Smooth muscle cell (in vitro differentiated cells): ENCODE measurements at regions not wholly inside any gene's neighbourhood (a gene's known extent, or its start where the extent isn't known, plus 50 kb on each side); places are given as distances from the start of the nearest gene placed in this dataset.

Experiments used
- DNase-seq: peaks from one replicate; lab custom pipeline; 2025; ENCODE audit not compliant: unreplicated experiment; lab: John Stamatoyannopoulos, UW
- H2AFZ ChIP-seq: fragments of 200-600 bp; sonication (generic); 2 replicates; pipeline ENCODE4 v1.6.0; 2016; ENCODE audit warnings: antibody characterized with exemption, low read depth, mild to moderate bottlenecking
- H3F3A ChIP-seq: fragments of 200-600 bp; sonication (generic); 2 replicates; pipeline ENCODE4 v1.6.0; 2017; ENCODE audit warnings: antibody characterized with exemption, low read depth
- H3K27ac ChIP-seq: fragments of 200-600 bp; sonication (generic); 2 replicates; pipeline ENCODE4 v1.5.1; 2016; ENCODE audit warnings: low read depth, mild to moderate bottlenecking
- H3K27me3 ChIP-seq: fragments of 200-600 bp; sonication (generic); 2 replicates; pipeline ENCODE4 v1.6.1; 2016; ENCODE audit warnings: low read depth, mild to moderate bottlenecking
- H3K36me3 ChIP-seq: fragments of 200-600 bp; sonication (generic); 2 replicates; pipeline ENCODE4 v1.5.1; 2016; ENCODE audit warnings: low read depth
- H3K4me1 ChIP-seq: fragments of 200-600 bp; sonication (generic); 2 replicates; pipeline ENCODE4 v1.5.1; 2016; ENCODE audit warnings: low read depth
- H3K4me2 ChIP-seq: fragments of 200-600 bp; sonication (generic); 2 replicates; pipeline ENCODE4 v1.6.0; 2016; ENCODE audit warnings: mild to moderate bottlenecking
- H3K4me3 ChIP-seq: fragments of 200-600 bp; sonication (generic); 2 replicates; pipeline ENCODE4 v1.5.1; 2016; ENCODE audit warnings: mild to moderate bottlenecking
- H3K79me2 ChIP-seq: fragments of 200-600 bp; sonication (generic); 2 replicates; pipeline ENCODE4 v1.6.0; 2016; ENCODE audit warnings: low read depth, mild to moderate bottlenecking
- H3K9ac ChIP-seq: fragments of 200-600 bp; sonication (generic); 2 replicates; pipeline ENCODE4 v1.6.0; 2016; ENCODE audit warnings: low read depth
- H3K9me3 ChIP-seq: fragments of 200-600 bp; sonication (generic); replicated peaks from 2 replicates; pipeline ENCODE4 v1.5.1; 2016; ENCODE audit warnings: low read depth
- H4K20me1 ChIP-seq: fragments of 200-600 bp; sonication (generic); 2 replicates; pipeline ENCODE4 v1.6.0; 2016; ENCODE audit warnings: low read depth
- WGBS: methylation state at CpG from one replicate; pipeline ENCODE4 v1.1.7; 2016; ENCODE audit warnings: low lambda C conversion rate; 5-methylcytosine and 5-hydroxymethylcytosine counted together
- TF ChIP-seq, protein P1 (sequence below): fragments of 200-600 bp; sonication (generic); IDR thresholded peaks from 2 replicates; pipeline ENCODE4 v1.5.1; 2017; ENCODE audit warnings: borderline replicate concordance, mild to moderate bottlenecking, antibody characterized with exemption; ENCODE audit not compliant: insufficient read depth, poor library complexity, severe bottlenecking

DNA sequence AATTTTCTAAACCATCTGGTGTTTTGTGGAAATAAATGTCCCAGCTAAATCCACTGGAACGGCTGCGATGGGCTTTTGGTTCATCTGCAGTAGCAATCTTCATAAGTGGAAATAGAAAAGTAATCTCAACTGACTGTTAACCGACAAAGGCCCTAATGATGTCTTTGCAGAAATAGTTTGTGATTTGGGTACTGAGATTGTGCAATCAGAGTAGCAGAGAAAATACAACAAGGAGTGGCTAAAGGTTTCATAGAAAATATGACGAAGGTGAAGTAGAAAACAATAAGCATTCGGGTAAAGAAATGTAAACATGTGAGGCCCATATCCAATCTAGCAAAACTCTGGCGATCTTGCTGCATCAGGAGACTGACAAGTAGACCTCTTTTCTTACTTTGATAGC lies 262.6 kb upstream of the MCTP2 start:
- no peaks in the 10 kb centered on the region for H3F3A ChIP-seq
- no peaks in the 10 kb centered on the region for H3K4me1 ChIP-seq
- H4K20me1 ChIP-seq: no peaks in the 10 kb centered on the region
- DNase-seq: no peak
- WGBS: 87% methylated on average over 6 of the region's 6 CpGs
- no peaks in the 10 kb centered on the region for H3K36me3 ChIP-seq
- H3K9ac ChIP-seq: no peak overlapping the region
- H3K9me3 ChIP-seq: no peaks in the 10 kb centered on the region
- TF ChIP-seq, protein P1, sequence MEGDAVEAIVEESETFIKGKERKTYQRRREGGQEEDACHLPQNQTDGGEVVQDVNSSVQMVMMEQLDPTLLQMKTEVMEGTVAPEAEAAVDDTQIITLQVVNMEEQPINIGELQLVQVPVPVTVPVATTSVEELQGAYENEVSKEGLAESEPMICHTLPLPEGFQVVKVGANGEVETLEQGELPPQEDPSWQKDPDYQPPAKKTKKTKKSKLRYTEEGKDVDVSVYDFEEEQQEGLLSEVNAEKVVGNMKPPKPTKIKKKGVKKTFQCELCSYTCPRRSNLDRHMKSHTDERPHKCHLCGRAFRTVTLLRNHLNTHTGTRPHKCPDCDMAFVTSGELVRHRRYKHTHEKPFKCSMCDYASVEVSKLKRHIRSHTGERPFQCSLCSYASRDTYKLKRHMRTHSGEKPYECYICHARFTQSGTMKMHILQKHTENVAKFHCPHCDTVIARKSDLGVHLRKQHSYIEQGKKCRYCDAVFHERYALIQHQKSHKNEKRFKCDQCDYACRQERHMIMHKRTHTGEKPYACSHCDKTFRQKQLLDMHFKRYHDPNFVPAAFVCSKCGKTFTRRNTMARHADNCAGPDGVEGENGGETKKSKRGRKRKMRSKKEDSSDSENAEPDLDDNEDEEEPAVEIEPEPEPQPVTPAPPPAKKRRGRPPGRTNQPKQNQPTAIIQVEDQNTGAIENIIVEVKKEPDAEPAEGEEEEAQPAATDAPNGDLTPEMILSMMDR: no peak
- H2AFZ ChIP-seq: no peak overlapping the region
- H3K4me2 ChIP-seq: no peak overlapping the region
- H3K27me3 ChIP-seq: peaks cover 51% of the 10 kb centered on the region
- no peak overlapping the region for H3K27ac ChIP-seq
- H3K4me3 ChIP-seq: no peak overlapping the region
- H3K79me2 ChIP-seq: no peaks in the 10 kb centered on the region

DNA sequence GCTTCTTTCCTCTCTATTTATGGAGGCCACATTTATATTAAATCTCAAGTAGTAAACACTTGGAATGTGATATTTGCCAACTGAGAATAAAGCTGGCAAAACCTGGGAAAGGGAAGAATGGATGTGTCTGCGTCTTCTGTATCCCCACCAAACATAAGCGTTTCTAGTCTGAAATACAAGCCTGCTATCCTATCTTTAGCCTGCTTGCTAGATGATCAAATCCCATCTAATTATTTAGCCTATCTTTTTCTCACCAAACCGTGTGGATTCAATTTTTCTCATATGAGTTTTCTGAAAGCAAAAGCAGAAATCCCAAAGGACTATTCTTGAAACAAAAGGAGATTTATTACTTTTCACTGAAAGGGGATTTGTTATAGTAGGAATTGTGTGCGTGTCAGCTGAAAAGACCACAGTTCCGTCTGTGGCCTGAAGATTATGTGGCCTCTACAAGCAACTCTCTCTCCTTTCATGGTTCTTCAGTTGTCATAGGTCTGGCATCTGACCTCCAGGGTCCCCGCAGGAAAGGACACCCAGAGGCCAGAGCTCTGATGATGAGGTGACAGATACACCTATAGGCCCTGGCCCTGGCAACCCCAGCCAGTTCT lies 266.0 kb upstream of the MCTP2 start:
- H4K20me1 ChIP-seq: no peaks in the 10 kb centered on the region
- H3K4me1 ChIP-seq: no peaks in the 10 kb centered on the region
- no peak overlapping the region for H3K27ac ChIP-seq
- TF ChIP-seq, protein P1: no peak
- no peaks in the 10 kb centered on the region for H3K9me3 ChIP-seq
- H3F3A ChIP-seq: no peaks in the 10 kb centered on the region
- no peaks in the 10 kb centered on the region for H3K79me2 ChIP-seq
- H3K4me2 ChIP-seq: no peak overlapping the region
- no peak overlapping the region for H3K9ac ChIP-seq
- H3K4me3 ChIP-seq: no peak overlapping the region
- no peak overlapping the region for H2AFZ ChIP-seq
- 84% methylated on average over 6 of the region's 6 CpGs for WGBS
- H3K36me3 ChIP-seq: no peaks in the 10 kb centered on the region
- no peak for DNase-seq
- peaks cover 69% of the 10 kb centered on the region for H3K27me3 ChIP-seq

DNA sequence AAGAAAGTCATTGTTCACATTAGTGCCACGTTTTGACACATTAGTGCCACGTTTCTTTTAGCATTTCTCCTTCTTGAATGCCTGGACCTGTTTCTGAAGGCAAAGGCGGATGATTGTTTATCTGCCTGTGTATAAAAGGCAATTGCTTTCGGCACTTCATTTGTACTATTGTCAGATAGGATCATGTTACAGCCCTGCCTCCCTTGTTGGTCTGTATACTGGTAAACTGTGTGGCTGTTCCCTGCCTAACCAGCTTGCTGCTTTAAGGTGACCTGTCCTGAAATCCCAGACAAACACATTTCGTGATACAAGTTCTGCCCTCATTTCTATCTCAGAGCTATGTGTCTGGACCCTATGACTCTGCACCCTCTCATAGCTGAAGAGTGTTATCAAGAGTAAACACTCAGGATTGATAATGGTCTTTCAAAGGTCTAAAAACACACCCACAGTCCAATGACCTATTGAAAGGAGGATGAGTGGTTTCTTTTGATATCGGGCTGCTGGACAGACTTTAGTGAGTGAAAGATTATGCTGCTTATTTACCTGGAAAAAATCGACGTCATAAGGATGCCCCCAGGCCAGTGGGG lies 276.3 kb upstream of the MCTP2 start:
- Histone ChIP-seq H3K4me1 (peaks cover 9% of the 10 kb centered on the region), H3K36me3 (no peaks in the 10 kb centered on the region), H4K20me1 (no peaks in the 10 kb centered on the region), H3K9me3 (no peaks in the 10 kb centered on the region), H3K4me3 (no peak overlapping the region), H3F3A (no peaks in the 10 kb centered on the region), H3K9ac (no peak overlapping the region), H2AFZ (no peak overlapping the region), H3K4me2 (no peak overlapping the region), H3K27ac (no peak overlapping the region), H3K27me3 (peaks cover 85% of the 10 kb centered on the region), H3K79me2 (no peaks in the 10 kb centered on the region)
- 45% methylated on average over 8 of the region's 8 CpGs for WGBS
- no peak for DNase-seq
- TF ChIP-seq, protein P1: no peak

DNA sequence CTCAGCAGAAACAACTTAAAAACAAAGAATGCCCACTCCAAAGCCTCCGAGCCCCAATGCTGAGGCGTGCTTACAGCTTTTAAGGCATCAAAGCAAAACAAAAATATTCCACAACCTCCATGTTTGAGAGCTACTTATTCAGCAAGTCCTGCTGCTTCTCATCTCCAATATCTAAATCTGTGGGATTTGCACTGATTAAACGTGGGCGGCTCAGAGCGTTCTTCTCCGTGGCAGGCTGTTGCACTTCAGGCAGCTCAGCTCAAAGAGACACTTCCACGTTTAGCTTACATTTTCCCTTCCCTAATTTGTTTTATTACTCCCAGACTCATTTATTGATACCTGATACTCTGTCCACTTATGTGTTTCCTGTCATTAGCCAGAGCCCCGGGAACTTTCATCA lies 282.6 kb upstream of the MCTP2 start:
- no peak overlapping the region for H3K27ac ChIP-seq
- WGBS: 18% methylated on average over 8 of the region's 8 CpGs
- H3K4me3 ChIP-seq: no peak overlapping the region
- peaks cover 66% of the 10 kb centered on the region for H3K27me3 ChIP-seq
- peak overlapping the region; percentile 67 for H3K4me2 ChIP-seq
- no peaks in the 10 kb centered on the region for H3K36me3 ChIP-seq
- H2AFZ ChIP-seq: no peak overlapping the region
- no peaks in the 10 kb centered on the region for H3F3A ChIP-seq
- no peak overlapping the region for H3K9ac ChIP-seq
- no peaks in the 10 kb centered on the region for H3K9me3 ChIP-seq
- no peaks in the 10 kb centered on the region for H4K20me1 ChIP-seq
- TF ChIP-seq, protein P1: no peak
- no peaks in the 10 kb centered on the region for H3K4me1 ChIP-seq
- no peak for DNase-seq
- H3K79me2 ChIP-seq: no peaks in the 10 kb centered on the region
